ENCODE measurements at regions not wholly inside any gene's neighbourhood (a gene's known extent, or its start where the extent isn't known, plus 50 kb on each side); places are given as distances from the start of the nearest gene placed in this dataset.

DNA sequence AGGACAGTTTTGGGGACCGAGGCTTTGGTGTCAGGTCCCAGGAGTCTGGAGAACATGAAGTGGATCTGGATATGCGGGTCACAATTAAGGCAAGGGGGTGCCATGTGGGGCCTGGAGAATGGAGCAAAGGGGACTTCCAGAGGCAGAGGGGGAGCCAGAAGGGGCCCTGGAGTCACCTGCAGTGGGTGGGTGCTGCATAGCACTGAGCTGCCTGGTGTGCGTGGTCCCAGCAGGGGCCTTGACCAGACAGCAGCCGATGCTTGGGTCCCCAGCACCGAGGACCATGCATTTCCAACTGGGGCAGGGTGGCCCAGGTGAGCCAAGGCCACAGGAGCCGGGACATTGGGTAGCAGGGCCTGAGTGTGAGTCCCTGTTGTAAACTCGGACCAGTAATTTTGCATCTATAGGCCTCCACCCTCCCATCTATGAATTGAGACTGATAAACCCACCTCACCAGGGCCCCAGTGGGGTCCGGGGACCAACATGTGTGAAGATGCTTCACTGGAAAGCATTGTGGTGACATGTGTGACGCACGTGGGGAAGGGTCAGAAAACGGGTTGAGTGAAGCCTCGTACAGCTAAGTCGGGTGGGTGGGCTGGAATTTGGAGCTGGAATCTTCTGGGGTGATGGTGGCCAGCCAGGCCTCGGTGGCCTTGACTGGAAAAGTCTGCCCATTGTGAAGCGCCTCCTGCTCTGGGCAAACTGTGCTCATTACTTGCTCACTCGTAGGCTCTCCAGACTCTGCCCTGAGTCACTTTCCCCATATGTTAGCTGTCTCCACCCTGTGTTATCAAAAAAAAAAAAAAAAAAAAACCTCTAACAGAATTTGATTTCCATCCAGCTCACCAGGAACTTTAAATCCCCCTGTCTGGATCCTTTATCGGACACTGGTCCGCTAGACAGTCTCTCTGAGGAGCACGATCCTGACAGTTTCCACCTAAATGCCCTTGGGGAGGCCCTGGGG lies 90.5 kb upstream of the ZNF469 start:
- TF ChIP-seq EZH2phosphoT487 (IDR thresholded peaks at IDR 0.05; ENCODE audit: borderline replicate concordance, low read depth, low read length): no peak
- TF ChIP-seq, protein P1, sequence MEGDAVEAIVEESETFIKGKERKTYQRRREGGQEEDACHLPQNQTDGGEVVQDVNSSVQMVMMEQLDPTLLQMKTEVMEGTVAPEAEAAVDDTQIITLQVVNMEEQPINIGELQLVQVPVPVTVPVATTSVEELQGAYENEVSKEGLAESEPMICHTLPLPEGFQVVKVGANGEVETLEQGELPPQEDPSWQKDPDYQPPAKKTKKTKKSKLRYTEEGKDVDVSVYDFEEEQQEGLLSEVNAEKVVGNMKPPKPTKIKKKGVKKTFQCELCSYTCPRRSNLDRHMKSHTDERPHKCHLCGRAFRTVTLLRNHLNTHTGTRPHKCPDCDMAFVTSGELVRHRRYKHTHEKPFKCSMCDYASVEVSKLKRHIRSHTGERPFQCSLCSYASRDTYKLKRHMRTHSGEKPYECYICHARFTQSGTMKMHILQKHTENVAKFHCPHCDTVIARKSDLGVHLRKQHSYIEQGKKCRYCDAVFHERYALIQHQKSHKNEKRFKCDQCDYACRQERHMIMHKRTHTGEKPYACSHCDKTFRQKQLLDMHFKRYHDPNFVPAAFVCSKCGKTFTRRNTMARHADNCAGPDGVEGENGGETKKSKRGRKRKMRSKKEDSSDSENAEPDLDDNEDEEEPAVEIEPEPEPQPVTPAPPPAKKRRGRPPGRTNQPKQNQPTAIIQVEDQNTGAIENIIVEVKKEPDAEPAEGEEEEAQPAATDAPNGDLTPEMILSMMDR (conservative IDR thresholded peaks at IDR 0.05; ENCODE audit: low read length): no peak
- Histone ChIP-seq H3K36me3 (ENCODE audit: insufficient read depth, low read length) (no peaks in the 10 kb centered on the region), H3K27ac (ENCODE audit: low read depth, low read length, poor library complexity, severe bottlenecking) (no peak overlapping the region), H3K4me1 (ENCODE audit: insufficient read depth, low read length, poor library complexity, severe bottlenecking) (no peaks in the 10 kb centered on the region), H3K4me2 (ENCODE audit: low read length) (no peak overlapping the region), H3K79me2 (ENCODE audit: insufficient read depth, low read depth, low read length) (no peaks in the 10 kb centered on the region), H4K20me1 (ENCODE audit: insufficient read depth, low read length) (no peaks in the 10 kb centered on the region), H3K9me3 (ENCODE audit: low read length) (peaks cover 13% of the 10 kb centered on the region), H3K9me2 (ENCODE audit: insufficient read depth, low read length) (no peaks in the 10 kb centered on the region), H3K4me3 (ENCODE audit: low read depth, low read length, poor library complexity, severe bottlenecking) (no peak overlapping the region), H2AFZ (ENCODE audit: low read length) (no peak overlapping the region)
- DNase-seq (ENCODE audit: low spot score): no peak
- ChIA-PET CTCF (ENCODE audit: unreplicated experiment) (no interaction called here), POLR2A (no interaction called here)
- BruUV-seq (replicated peaks): no TSS peak
- intact Hi-C loops (cut with micrococcal nuclease; ENCODE audit: unreplicated experiment): no loop called here

DNA sequence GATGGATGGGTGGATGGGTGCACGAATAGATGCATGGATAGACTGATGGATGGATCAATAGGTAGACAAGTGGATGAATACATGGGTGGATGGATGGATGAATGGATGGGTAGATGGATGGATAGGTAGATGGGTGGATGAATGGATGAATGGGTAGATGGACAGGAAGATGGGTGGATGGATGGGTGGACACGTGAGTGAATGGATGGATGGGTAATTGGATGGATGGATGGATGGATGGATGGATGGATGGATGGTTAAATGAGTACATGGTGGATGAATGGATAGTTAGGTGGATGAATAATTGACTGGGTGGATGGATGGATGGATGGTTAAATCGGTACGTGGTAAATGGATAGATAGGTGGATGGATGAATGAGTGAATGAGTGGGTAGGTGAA lies 89.7 kb upstream of the ZNF469 start:
- Histone ChIP-seq H3K9me2 (ENCODE audit: insufficient read depth, low read length) (no peaks in the 10 kb centered on the region), H3K4me3 (ENCODE audit: low read depth, low read length, poor library complexity, severe bottlenecking) (no peak overlapping the region), H3K4me2 (ENCODE audit: low read length) (no peak overlapping the region), H4K20me1 (ENCODE audit: insufficient read depth, low read length) (no peaks in the 10 kb centered on the region), H3K79me2 (ENCODE audit: insufficient read depth, low read depth, low read length) (no peaks in the 10 kb centered on the region), H2AFZ (ENCODE audit: low read length) (no peak overlapping the region), H3K9me3 (ENCODE audit: low read length) (0 out of 2 replicates have a peak, but pooled peaks cover 5% of the 10 kb centered on the region), H3K36me3 (ENCODE audit: insufficient read depth, low read length) (no peaks in the 10 kb centered on the region), H3K27ac (ENCODE audit: low read depth, low read length, poor library complexity, severe bottlenecking) (no peak overlapping the region), H3K4me1 (ENCODE audit: insufficient read depth, low read length, poor library complexity, severe bottlenecking) (no peaks in the 10 kb centered on the region)
- TF ChIP-seq, protein P1 (conservative IDR thresholded peaks at IDR 0.05; ENCODE audit: low read length): no peak
- TF ChIP-seq EZH2phosphoT487 (IDR thresholded peaks at IDR 0.05; ENCODE audit: borderline replicate concordance, low read depth, low read length): no peak
- no TSS peak for BruUV-seq (replicated peaks)
- POLR2A ChIA-PET: no interaction called here
- CTCF ChIA-PET (ENCODE audit: unreplicated experiment): no interaction called here
- intact Hi-C loops (cut with micrococcal nuclease; ENCODE audit: unreplicated experiment): no loop called here
- no peak for DNase-seq (ENCODE audit: low spot score)

Data from OCI-LY7 (cell line).